ENCODE measurements at regions not wholly inside any gene's neighbourhood (a gene's known extent, or its start where the extent isn't known, plus 50 kb on each side); places are given as distances from the start of the nearest gene placed in this dataset.

DNA sequence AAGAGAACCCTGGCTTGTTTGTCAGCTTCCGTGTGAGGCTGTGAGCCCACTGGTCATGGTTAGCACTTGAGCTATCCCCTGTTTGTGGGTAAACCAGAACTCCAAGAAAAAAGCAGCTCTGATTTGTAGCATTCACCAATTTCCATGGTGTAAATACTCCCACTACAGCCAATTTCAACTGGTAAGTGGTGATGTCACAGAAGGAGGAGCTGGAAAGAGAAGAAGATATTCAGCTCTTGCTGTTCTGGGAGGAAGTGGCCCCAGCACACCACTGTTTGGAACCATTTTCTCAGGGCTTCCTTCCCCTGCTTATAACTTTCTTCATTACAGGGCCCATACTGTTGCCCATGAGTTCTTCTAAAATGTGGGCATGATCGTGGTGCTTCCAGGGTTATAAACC lies 500.1 kb upstream of the ZMIZ1 start:
- H3K27ac ChIP-seq = no peak overlapping the region
- H3K9me3 ChIP-seq (ENCODE audit: insufficient read depth, low read depth) = no peaks in the 10 kb centered on the region
- no peak overlapping the region for H3K4me2 ChIP-seq
- H3K9me2 ChIP-seq (ENCODE audit: insufficient read depth) = no peaks in the 10 kb centered on the region
- no peaks in the 10 kb centered on the region for H3F3A ChIP-seq (ENCODE audit: insufficient read depth, low read depth)
- H3K4me3 ChIP-seq = no peak overlapping the region
- TF ChIP-seq, protein P1, sequence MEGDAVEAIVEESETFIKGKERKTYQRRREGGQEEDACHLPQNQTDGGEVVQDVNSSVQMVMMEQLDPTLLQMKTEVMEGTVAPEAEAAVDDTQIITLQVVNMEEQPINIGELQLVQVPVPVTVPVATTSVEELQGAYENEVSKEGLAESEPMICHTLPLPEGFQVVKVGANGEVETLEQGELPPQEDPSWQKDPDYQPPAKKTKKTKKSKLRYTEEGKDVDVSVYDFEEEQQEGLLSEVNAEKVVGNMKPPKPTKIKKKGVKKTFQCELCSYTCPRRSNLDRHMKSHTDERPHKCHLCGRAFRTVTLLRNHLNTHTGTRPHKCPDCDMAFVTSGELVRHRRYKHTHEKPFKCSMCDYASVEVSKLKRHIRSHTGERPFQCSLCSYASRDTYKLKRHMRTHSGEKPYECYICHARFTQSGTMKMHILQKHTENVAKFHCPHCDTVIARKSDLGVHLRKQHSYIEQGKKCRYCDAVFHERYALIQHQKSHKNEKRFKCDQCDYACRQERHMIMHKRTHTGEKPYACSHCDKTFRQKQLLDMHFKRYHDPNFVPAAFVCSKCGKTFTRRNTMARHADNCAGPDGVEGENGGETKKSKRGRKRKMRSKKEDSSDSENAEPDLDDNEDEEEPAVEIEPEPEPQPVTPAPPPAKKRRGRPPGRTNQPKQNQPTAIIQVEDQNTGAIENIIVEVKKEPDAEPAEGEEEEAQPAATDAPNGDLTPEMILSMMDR (conservative IDR thresholded peaks at IDR 0.05) = no peak
- no peak for TF ChIP-seq EZH2 (IDR thresholded peaks at IDR 0.05; ENCODE audit: low read depth)
- H3K79me2 ChIP-seq (ENCODE audit: low read depth) = no peaks in the 10 kb centered on the region
- H3K27me3 ChIP-seq (ENCODE audit: insufficient read depth, low read depth) = peaks cover 31% of the 10 kb centered on the region
- POLR2A ChIA-PET (ENCODE audit: unreplicated experiment) = no interaction called here
- no peaks in the 10 kb centered on the region for H4K20me1 ChIP-seq (ENCODE audit: insufficient read depth)
- H2AFZ ChIP-seq = no peak overlapping the region
- no peak for DNase-seq
- intact Hi-C loops (cut with micrococcal nuclease; ENCODE audit: unreplicated experiment) = no loop called here
- no peaks in the 10 kb centered on the region for H3K4me1 ChIP-seq (replicated peaks; ENCODE audit: insufficient read depth)
- BruUV-seq (replicated peaks) = no TSS peak
- no peaks in the 10 kb centered on the region for H3K36me3 ChIP-seq (ENCODE audit: low read depth)
- CTCF ChIA-PET = interaction anchor here (0.8 kb wide), 1 partner anchor 232 kb away, joined by 3 read pairs; no protein-coding TSS in a partner anchor

DNA sequence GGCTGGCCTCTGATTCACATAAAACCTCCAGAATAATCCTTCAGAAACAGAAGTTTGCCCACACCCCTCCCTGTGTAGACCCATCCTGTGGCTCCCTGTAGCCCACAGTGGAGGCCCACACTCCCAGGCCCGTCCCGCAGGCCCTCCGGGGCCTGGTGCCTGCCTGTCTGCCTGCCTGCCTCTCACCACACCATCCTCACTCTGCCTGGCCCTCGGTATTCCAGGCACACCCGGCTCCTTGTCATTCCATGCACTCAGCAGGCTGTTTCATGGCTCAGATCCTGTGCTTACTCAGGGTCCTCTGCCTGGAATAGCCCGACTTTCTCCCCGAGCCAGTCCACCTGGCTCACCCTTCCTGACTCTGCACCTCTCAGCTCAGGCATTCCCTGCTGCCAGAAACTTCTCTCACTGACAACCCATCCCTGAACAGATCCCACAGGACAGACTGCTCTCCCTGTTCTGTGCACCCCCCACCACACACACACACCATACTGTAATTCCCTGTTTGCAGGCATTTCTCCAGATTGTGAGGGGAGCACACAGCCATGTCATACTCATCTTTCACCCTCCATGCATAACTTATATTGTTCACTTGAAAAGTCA lies 498.0 kb upstream of the ZMIZ1 start:
- CTCF ChIA-PET = no interaction called here
- no peaks in the 10 kb centered on the region for H3K4me1 ChIP-seq (replicated peaks; ENCODE audit: insufficient read depth)
- no peaks in the 10 kb centered on the region for H3F3A ChIP-seq (ENCODE audit: insufficient read depth, low read depth)
- no peaks in the 10 kb centered on the region for H3K36me3 ChIP-seq (ENCODE audit: low read depth)
- POLR2A ChIA-PET (ENCODE audit: unreplicated experiment) = no interaction called here
- no peaks in the 10 kb centered on the region for H3K79me2 ChIP-seq (ENCODE audit: low read depth)
- no peak overlapping the region for H3K4me2 ChIP-seq
- intact Hi-C loops (cut with micrococcal nuclease; ENCODE audit: unreplicated experiment) = no loop called here
- DNase-seq = no peak
- H4K20me1 ChIP-seq (ENCODE audit: insufficient read depth) = no peaks in the 10 kb centered on the region
- peaks cover 16% of the 10 kb centered on the region for H3K27me3 ChIP-seq (ENCODE audit: insufficient read depth, low read depth)
- no peak overlapping the region for H2AFZ ChIP-seq
- BruUV-seq (replicated peaks) = no TSS peak
- H3K9me3 ChIP-seq (ENCODE audit: insufficient read depth, low read depth) = no peaks in the 10 kb centered on the region
- H3K27ac ChIP-seq = no peak overlapping the region
- no peak overlapping the region for H3K4me3 ChIP-seq
- TF ChIP-seq EZH2 (IDR thresholded peaks at IDR 0.05; ENCODE audit: low read depth) = no peak
- TF ChIP-seq, protein P1 (conservative IDR thresholded peaks at IDR 0.05) = no peak
- H3K9me2 ChIP-seq (ENCODE audit: insufficient read depth) = no peaks in the 10 kb centered on the region

DNA sequence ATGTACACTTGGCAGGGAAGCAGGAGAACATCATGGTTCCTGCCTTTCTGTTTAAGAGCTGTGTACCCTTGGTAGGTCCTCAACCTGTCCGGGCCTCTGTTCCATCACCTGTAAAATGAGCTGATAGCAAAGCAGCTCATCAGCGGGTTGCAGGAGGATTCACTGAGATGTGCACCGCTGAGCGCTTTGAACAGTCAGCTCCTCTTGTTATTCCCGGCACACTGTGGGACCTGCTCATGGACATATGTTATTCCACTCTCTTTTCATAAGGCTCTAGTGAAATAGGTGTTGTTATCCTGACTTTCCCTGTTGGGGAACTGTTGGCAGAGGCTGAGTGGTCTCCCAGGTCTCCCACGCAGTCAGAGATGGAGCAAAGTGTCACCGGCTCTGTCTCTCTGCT lies 497.5 kb upstream of the ZMIZ1 start:
- no TSS peak for BruUV-seq (replicated peaks)
- CTCF ChIA-PET = no interaction called here
- intact Hi-C loops (cut with micrococcal nuclease; ENCODE audit: unreplicated experiment) = no loop called here

More for the DNA sequence above, 497.5 kb upstream of the ZMIZ1 start:
- Histone ChIP-seq H3K27me3 (ENCODE audit: insufficient read depth, low read depth) (peaks cover 16% of the 10 kb centered on the region), H3K4me1 (replicated peaks; ENCODE audit: insufficient read depth) (no peaks in the 10 kb centered on the region), H2AFZ (no peak overlapping the region), H3K36me3 (ENCODE audit: low read depth) (no peaks in the 10 kb centered on the region), H3F3A (ENCODE audit: insufficient read depth, low read depth) (no peaks in the 10 kb centered on the region), H4K20me1 (ENCODE audit: insufficient read depth) (no peaks in the 10 kb centered on the region), H3K4me2 (no peak overlapping the region), H3K9me3 (ENCODE audit: insufficient read depth, low read depth) (no peaks in the 10 kb centered on the region), H3K79me2 (ENCODE audit: low read depth) (no peaks in the 10 kb centered on the region), H3K9me2 (ENCODE audit: insufficient read depth) (no peaks in the 10 kb centered on the region), H3K4me3 (no peak overlapping the region), H3K27ac (no peak overlapping the region)
- POLR2A ChIA-PET (ENCODE audit: unreplicated experiment) = no interaction called here
- no peak for TF ChIP-seq EZH2 (IDR thresholded peaks at IDR 0.05; ENCODE audit: low read depth)
- TF ChIP-seq, protein P1 (conservative IDR thresholded peaks at IDR 0.05) = no peak
- no peak for DNase-seq

Data from PC-9 (cell line).